HG02678 (cell line): ENCODE measurements at regions not wholly inside any gene's neighbourhood (a gene's known extent, or its start where the extent isn't known, plus 50 kb on each side); places are given as distances from the start of the nearest gene placed in this dataset.
"Not testable (repeated sequence)": the region's sequence is repeated elsewhere in the genome, so short reads cannot be mapped to it uniquely, and the experiment has no call there.

ENCODE experiments used
- ATAC-seq: cut with Tn5 transposase; IDR thresholded peaks from one replicate; pipeline ENCODE4 v1.9.1; 2021; ENCODE audit warnings: mild to moderate bottlenecking, moderate library complexity; ENCODE audit not compliant: unreplicated experiment

- ATAC-seq: no peak
Measured at GRCh38 chr4:1561286-1561990, 122.7 kb downstream of the FAM53A start.

- no peak for ATAC-seq
Measured at GRCh38 chr4:1559896-1560650, 124.0 kb downstream of the FAM53A start.

GRCh38 chr4:1558205-1558604 is 125.9 kb downstream of the FAM53A start:
- ATAC-seq: no peak

- no peak for ATAC-seq
Measured at GRCh38 chr4:1557221-1557597, 126.9 kb downstream of the FAM53A start.

GRCh38 chr4:1556541-1557220 is 127.4 kb downstream of the FAM53A start:
- ATAC-seq: no peak

GRCh38 chr4:1554876-1555265 is 129.2 kb downstream of the FAM53A start:
- no peak for ATAC-seq

- no peak for ATAC-seq
Measured at GRCh38 chr4:1554246-1554875, 129.8 kb downstream of the FAM53A start.

GRCh38 chr4:1553365-1553764 is 130.7 kb downstream of the FAM53A start:
- no peak for ATAC-seq

GRCh38 chr4:1552451-1552850 is 131.7 kb downstream of the FAM53A start:
- ATAC-seq: no peak

GRCh38 chr4:1551211-1551610 is 132.9 kb downstream of the FAM53A start:
- no peak for ATAC-seq

- no peak for ATAC-seq
Measured at GRCh38 chr4:1550122-1551070, 133.7 kb downstream of the FAM53A start.

- no peak for ATAC-seq
Measured at GRCh38 chr4:1549638-1550035, 134.5 kb downstream of the FAM53A start.

GRCh38 chr4:1548827-1549637 is 135.1 kb downstream of the FAM53A start:
- ATAC-seq: peak; percentile 41

GRCh38 chr4:1547856-1548826 is 136.0 kb downstream of the FAM53A start:
- no peak for ATAC-seq

GRCh38 chr4:1547131-1547855 is 136.8 kb downstream of the FAM53A start:
- ATAC-seq: no peak

- ATAC-seq: no peak
Measured at GRCh38 chr4:1544861-1545281, 138.6 kb upstream of the NKX1-1 start.

- ATAC-seq: not testable (repeated sequence)
Measured at GRCh38 chr4:1544435-1544834, 138.2 kb upstream of the NKX1-1 start.

GRCh38 chr4:1543976-1544375 is 137.7 kb upstream of the NKX1-1 start:
- ATAC-seq: no peak
